NOMO-1 (cell line): ENCODE measurements at regions not wholly inside any gene's neighbourhood (a gene's known extent, or its start where the extent isn't known, plus 50 kb on each side); places are given as distances from the start of the nearest gene placed in this dataset.

Experiments
- DNase-seq, 2 experiments: peaks; one replicate each; lab custom pipeline; 2025; ENCODE audit not compliant: unreplicated experiment in 2 of 2; lab: John Stamatoyannopoulos, UW

DNA sequence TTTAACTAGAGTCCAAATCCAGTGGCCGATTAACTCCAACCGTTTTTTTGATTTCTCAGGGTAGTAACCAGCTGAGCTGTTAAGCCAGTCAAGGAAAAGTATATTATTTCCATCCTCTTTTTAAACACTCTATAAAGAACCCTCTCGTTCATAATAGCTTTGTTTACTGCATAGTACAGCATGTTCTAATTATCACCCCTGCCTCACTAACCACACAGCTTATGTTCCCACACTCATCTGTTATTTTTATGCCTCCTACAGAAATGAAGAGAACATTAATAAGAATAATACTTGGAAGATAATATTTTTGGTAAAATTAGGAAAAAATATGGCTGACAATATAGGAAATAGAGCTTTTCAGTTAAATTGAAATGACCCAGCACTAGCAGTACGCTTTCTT is 2132.8 kb upstream of the CELF4 start:
- no peak for DNase-seq

DNA sequence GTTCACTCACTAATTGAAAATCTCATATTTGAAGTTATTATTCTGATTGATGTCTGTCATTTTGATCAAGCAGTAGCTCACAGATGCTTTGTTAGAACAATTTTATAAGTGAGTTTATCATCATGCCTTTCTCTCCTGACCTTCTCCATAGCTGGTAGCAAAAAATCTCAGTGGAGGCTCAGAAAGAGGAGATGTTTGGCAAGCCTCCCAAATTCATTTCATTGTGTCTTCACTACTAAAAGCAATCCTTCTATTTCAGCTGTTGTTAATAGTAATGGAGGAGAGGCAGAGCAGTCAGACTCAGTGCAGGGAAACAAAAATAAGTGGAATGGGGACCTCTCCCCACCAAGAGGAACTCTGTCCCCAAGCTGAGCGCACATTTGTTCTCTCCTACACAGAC is 2127.8 kb upstream of the CELF4 start:
- no peak for DNase-seq

DNA sequence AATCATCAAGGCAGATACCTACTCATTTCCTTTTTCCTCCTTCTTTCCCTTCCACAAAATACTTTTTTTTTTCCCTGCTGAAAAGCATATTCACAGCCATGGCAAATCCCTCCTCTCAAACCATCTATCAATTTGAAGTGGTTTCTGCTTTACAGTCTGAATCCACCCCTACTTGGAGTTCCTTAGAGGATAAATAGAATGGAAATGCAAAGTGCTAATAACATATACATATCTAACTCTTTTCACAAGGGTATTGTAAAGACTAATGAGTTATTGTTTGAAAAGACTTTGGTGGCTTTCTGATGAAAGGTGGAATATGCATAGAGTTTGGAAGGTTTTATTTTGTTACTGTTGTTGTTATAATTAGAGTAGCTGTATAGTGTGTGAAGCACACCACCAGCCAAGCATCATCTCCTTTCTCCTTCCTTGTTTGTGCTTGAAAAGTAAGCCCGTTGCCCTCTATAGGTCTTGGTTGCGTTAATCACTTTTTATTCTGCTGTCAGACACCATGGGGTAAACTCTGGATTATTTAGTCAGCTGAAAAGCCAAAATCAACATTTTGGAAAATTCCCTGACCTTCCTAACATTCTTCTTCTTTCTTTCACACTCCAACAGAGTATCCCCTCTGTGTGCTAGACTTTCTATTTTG is 2126.9 kb upstream of the CELF4 start:
- no peak for DNase-seq

DNA sequence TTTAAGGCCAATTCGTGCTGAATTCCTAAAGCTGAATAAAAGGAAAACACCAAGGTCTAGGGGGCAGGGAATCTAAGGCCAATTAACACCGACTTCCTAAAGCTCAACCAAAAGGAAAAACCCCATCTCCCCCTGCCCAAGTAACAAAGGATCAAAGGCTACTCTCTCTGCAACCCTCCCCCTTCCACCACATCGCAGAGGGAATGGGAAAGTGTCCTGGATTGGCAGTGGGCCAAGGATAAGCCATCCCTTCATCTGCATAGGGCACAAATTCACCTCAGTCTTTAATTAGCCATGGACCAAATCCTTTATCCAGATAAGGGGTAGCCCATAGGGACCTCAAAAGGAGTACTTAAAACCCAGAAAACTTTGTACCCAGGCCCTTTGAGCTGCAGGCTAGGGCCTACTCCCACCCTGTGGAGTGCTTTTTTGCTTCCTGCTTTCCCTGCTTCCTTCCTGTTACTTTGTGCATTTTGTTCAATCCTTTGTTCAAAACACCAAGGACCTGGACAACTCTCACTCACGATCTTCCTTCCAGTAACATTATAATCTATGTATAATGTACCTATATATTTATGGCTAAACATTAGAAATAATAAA is 2119.8 kb upstream of the CELF4 start:
- DNase-seq: no peak

DNA sequence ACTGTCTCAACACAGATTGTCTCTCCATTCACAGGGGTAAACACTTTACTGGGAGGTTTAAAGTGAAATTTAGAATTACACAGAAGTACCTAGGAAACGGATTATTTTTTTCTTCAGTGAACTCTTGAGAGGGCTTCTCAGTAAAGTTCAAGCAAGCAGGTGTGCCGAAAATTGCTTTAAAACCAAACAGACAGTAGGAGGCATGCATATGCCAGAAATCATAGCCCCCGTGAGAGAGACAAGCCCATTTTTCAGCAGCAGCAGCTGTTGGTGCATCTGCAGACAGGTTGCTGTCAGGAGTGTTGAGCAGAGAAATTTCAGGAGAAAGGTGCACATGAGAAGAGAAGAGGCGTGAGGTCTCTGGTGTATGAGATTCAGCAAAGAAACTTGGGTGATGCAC is 2115.5 kb upstream of the CELF4 start:
- DNase-seq: no peak

DNA sequence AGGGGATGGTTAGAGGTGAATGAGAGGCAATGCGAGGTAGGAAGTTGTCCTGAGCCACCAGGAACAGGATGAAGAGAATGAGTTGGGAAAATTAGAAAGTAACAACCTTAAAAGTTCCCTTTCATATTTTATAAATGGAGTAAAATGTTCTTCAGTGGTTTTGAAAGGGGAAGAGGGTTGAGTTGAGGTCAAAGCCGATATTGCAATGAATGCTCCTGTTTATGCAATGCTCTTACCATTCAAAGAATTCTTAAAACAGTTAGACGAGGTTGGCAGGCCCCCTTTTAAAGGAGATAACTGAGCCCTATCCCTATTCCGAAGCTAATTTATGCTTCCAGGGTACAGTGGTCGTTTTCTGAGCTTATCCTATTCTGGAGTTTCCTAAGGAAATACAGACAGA is 2110.3 kb upstream of the CELF4 start:
- no peak for DNase-seq

DNA sequence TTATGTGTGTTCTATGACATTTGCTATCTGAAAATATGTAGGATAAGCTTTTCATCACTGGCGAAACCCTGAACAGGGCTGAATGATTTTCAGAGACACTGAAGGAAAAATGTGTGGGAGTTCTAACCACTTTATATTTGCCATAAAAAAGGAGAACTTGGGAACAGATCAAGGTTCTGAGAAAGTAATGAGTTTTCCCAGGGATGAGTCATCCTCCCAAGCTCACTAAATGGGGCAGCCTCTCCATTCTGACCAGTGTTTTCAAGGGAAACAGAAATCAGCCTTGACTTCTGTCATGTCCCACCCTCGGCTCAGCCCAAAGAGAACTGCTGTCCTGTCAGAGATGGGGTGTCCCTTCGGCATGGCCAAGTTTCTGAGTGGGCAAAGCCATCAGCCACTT is 2109.8 kb upstream of the CELF4 start:
- no peak for DNase-seq

DNA sequence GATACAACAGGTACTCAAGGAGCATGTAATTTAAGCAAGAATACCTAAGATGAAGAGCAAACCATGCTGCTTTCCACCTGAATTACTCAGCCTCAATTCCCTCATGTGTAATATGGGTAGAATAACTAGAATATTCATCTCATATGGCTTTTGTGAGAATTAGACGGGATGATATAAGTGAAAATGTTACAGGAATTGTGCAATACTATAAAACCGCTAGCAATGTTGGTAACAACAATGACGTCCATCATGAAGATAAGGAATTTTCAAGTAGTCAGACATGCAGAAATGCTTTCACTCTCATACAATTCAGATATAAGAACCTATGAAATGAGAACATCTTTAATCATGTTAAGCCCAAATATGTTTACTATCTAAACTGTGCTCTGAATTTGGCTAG is 2106.6 kb upstream of the CELF4 start:
- DNase-seq: no peak

DNA sequence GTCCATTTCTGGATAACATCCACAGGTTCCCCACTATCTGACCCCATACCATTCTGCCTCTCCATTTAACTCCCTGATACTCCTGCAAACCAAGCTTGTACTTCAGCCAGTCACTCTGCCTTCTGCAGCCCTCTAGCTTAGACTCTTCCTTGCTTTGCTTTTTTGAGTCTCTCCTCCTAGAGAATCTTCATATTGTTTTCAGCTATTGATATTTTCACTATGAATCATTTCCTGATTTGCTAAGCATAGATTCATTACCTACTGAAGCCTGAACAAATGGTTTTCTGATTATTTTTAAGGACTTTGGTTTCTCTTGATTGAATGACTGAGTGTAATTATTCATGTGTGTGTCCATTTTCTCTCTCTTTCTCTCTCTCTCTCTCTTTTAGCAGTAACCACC is 2102.3 kb upstream of the CELF4 start:
- DNase-seq: no peak

DNA sequence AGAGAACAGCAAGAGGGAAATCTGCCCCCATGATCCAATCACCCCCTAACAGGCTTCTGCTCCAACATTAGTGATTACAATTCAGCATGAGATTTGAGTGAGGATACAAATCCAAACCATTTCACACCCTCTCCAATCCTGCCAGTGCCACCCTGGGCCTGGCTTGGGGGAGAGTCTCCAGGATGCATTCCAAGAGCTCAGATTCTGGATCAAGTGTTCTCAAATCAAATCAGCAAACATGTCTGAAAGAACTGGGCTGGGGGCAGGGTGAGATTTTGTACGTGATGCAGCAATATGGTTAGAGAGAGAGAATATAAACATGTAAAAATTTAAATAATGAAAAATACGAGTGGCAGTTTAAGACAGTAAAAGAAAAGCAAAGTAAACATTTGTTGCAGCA is 2100.9 kb upstream of the CELF4 start:
- no peak for DNase-seq

DNA sequence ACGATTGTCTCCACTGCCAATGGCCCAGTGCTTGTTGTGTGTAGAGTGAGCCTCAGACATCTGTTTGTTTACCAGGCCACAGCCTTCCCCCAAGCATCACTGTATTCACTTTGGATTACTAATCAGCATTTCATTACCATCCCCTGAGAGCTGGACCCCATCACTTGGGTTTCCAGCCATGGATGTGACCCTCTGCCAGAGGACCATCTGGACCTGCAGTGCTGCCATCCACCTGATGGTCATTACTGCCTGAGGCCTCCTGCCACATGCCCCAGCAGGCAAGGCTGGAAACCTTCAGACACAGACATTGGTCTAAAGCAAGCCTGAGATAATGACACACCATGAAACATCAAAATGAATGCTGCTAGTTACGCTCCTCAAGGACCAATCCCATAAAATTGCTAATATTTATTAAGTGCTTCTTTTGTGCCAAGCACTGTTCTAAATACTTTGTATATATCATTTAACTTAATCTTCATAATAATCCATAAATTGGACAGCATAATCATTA is 2096.3 kb upstream of the CELF4 start:
- no peak for DNase-seq

DNA sequence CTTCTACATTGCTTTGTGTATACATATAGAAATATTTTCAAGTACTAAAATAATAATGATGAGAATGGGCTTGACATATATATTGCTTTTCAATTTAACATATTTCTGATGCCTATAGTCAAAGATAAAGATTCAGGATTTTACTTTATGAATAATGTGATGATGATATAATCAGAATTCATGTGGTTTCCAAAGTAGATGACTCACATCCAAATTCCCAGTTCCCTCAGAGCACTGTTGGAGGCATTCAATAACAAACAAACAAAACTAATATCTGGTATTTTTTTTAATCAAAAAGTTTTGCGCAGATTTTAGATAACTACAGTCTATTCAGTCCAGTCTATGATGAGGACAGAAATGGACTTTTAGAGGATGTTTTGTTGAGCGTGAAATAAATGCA is 2094.5 kb upstream of the CELF4 start:
- no peak for DNase-seq

DNA sequence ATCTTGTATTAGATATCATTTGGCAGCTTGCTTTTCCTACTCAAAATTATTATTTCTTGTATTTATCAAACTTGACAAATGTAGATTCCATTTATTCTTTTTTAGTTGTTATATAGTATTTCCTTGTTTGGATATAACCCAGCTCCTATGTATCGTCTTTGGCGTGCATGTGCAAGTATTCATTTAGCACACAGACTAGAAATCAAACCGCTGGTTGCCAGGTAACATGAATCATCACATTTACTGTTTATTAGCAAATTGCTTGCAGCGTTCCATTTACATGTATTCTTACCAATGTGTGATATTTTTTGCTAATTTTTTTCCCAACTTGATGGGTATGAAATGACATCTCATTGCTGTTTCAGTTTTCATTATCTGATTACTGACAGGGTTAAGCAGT is 2089.7 kb upstream of the CELF4 start:
- no peak for DNase-seq

DNA sequence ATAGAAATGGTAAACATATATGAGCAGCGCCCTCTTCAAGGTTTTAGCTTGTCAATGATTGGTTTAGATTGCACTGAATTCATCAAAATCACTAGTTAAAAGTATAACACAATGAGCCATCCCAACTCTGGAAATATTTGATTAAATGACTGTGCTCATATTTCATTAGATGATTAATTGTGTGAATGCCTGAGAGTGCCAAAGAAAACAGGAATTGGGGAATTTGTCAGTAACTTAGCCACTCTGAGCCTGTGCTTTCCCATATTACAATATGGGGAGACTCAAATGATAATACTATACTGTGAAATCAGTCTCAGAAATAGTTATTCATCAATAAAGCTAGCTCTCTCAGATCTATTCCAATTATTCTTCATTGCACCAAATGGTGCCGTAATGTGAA is 2087.6 kb upstream of the CELF4 start:
- no peak for DNase-seq

DNA sequence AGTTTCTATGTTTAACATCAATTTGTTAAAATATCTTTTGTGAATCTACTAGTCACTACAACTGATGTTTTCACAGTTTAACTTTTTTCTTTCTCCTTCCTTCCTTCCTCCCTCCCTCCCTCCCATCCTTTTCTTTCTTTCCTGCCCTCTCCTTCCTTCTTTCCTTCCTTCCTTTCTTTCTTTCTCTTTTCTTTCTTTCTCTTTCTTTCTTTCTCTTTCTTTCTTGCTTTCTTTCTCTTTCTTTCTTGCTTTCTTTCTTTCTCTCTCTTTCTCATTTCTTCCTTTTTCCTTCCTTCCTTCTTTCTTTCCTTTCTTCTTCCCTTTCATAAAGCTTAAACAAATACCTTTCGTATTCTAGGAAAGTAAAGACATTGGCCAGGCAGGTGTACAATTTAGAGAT is 2083.0 kb upstream of the CELF4 start:
- no peak for DNase-seq

DNA sequence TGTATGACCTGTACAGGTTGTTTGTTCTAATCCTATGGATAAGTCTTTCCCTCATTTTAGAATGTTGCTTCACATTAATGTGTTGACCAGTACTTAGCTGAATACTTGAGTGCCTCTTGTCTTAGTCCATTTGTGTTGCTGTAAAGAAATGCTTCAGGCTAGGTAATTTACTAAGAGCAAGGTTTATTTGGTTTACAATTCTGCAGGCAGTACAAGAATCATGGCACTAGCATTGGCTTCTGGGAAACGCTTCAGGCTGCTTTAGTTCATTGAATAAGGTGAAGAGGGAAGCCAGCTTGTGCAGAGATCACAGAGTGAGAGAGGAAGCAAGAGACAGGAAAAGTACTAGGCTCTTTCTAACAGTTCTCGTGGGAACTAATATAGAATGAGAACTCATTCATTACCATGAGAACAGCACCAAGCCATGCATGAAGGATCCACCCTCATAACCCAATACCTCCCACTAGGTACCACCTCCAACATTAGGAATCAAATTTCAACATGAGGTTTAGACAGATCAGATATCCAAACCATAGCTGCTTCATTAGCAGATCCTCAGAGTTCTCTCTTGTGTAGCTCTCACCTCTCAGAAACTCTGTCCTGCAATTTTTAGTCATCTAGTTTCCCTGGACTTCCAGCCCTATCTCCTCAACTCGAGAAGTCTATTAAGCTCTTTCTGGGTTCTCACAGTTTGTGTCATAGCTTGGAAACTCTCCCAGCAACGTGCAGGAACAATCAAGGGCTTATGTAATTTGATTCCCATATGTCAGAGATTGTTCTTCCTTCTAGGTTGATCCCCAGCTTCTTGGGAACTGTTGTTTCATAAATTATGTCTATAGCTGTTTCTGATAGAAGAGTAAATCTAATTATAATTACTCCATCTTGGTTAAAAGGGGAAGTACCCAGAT is 2082.3 kb upstream of the CELF4 start:
- DNase-seq: no peak

DNA sequence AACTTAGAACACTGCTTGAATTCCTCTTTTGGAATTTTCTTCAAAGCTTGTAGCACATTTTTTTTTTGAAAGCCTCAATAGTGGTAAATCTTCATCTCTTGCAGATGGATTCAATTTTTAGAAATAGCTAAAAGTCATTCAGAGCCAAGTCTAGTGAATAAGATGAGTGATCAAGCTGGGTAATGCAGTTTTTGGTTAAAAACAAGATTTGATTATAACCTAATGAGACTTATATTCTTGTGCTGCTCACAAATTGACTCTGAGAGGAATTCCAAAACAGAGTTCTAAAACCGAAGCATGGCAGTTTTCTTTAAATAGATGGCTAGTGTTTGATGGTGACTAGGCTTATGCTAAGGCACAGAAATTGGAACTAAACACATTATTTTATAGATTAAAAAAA is 2072.6 kb upstream of the CELF4 start:
- DNase-seq: no peak

DNA sequence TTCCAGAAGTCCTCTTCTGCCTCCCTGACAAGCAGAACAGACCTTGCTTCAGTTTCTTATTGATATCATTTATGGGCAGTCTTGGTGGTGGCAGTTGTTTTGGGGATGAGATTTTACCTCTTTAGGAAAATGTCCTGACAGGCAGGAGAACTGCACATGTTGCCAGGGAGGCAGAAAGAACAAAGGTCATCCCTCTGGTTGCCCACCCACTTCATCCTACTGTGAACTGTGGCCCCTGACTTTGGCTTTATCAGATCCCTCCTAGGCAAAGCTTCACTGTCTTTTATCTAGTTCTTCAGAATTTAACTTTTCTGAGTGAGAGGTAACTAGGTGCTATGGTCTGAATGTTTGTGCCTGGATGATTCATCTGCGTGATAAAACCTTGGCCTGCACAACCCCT is 2071.3 kb upstream of the CELF4 start:
- DNase-seq: no peak

DNA sequence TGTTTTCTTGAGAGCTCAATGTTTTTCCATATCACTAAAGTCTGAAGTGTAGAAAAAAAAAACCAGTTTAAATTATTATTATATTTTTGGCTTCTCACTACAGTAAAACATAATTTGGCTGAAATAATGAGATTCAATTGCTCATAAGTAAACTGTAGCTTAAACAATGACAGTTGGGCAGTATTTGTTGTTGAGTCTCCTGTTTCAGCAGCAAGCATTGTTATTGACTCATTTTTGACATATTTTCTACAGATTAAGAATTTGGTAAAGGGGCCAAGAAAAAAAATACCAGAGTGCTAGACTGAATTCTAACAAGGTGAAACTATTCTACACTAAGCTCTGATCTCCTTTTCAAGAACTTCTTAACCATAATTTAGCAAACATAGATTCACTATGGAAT is 2070.4 kb upstream of the CELF4 start:
- no peak for DNase-seq

DNA sequence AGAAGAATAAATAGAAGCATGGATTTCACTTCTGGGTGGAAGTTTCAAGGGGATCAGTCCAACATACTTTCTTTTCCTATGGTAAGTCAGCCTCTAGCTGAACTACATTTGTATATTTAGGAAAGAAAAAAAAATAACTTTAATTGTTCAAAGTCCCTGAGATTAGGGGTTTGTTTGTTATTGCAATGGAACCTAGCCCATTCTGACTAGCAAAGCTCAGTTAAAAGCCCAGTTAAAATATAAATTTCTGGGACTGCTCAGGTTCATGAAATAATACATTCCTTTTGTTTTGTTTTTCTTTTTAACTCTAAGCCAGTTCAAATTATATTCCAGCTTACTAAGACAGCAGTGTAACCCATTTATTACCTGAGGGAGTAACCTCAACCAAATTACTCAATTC is 2069.6 kb upstream of the CELF4 start:
- no peak for DNase-seq

DNA sequence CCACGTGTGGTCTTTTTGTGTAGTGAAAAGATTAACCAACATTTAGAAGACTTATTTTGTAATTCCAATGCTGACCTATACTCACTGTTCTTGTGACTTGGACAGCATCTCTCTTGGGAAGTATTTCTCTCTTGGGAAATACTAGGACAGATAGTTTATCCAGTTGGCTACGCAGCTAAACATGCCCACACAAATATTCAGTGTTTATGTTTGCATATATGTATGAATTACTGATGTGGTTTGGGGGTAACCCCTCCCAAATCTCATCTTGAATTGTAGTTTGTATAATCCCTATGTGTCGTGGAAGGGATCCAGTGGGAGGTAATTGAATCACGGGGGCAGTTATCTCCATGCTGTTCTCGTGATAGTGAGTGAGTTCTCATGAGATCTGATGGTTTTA is 2062.3 kb upstream of the CELF4 start:
- DNase-seq: no peak

DNA sequence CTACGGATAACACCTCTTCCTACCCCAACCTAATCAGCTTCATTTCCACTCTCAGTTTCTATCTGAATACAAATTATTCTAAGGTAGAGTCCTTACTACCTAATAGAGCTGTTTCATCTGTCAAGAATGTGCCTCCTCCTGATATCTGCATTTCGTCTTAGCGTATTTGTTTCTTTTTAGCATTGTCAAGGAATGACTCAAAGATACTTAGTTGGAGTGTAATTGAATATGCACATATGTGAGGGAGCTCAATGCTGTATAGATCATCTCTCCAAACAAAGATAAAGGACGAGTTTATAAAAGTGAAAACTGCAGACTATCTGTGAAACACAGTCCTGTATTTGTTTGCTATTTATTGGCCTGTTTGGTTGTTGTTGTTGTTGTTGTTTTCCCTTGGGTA is 2059.4 kb upstream of the CELF4 start:
- DNase-seq: no peak
